SK-N-MC (cell line): ENCODE measurements at regions not wholly inside any gene's neighbourhood (a gene's known extent, or its start where the extent isn't known, plus 50 kb on each side); places are given as distances from the start of the nearest gene placed in this dataset.

ENCODE experiments used
- EZH2 ChIP-seq: fragments of 200-600 bp; sonication (generic); IDR thresholded peaks from one replicate; pipeline ENCODE4 v1.6.1; 2017; ENCODE audit warnings: antibody characterized with exemption
- POLR2AphosphoS5 ChIP-seq: IDR thresholded peaks from 2 replicates; pipeline ENCODE4 v1.6.1; 2012; ENCODE audit warnings: mild to moderate bottlenecking, low read depth, low read length, borderline replicate concordance

DNA sequence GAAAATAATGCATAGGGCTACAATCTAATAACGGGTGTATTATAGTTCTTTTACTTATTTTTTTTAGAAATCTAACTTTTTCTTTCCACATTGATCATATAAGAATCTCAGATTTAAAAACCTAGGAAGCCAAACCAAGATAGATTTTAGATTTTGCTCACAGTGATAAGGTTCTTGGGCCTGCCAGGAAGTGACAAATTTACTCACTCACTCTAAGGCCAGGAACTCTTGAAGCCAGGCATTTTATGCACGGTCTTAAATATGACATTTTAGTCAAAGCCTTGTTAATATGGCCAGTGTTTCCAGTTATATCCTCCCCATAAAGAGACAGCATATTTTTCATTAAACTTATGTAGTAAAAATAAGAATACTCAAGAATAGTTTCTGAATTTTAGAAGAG, 271.4 kb downstream of the SQOR start:
- no peak for TF ChIP-seq EZH2
- TF ChIP-seq POLR2AphosphoS5, result no peak
